HG03469 (cell line): ENCODE measurements at regions not wholly inside any gene's neighbourhood (a gene's known extent, or its start where the extent isn't known, plus 50 kb on each side); places are given as distances from the start of the nearest gene placed in this dataset.
"Not testable (repeated sequence)": the region's sequence is repeated elsewhere in the genome, so short reads cannot be mapped to it uniquely, and the experiment has no call there.

Experiments used
- ATAC-seq: cut with Tn5 transposase; IDR thresholded peaks from one replicate; pipeline ENCODE4 v1.9.1; 2021; ENCODE audit warnings: mild to moderate bottlenecking, moderate library complexity, moderate number of reproducible peaks; ENCODE audit not compliant: unreplicated experiment

DNA sequence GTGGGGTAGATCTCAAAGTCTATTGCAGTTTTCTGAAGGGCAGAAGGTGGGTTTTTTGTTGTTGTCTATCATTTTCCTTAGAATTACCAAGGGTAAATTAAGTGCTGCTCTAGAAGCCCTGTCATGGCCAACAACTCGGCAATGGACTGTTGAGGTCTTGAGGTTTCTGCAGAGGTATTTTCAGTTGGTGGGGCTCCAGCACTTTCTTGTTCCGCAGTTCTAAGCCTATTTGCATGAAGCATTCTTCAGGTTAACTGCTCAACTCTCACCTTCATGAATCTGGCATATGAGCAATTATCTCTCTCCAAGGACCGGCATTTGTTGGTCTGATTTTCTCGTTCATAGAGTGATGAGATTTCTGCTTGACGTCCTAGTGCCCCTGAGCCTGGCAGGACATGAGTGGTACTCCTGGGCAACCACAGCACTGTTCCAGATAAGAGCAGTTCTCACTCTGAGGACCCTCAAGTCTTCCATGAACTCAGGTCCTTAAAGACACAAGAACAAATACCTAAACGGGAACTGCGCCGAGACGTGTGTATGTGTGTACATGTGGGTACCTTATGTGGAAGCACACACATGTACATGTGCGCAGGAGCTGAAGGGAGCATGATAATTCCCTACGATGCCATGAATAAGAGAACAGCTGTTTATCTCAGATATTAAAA, 544.5 kb downstream of the CSNK1G3 start:
- peak; percentile 64 for ATAC-seq

DNA sequence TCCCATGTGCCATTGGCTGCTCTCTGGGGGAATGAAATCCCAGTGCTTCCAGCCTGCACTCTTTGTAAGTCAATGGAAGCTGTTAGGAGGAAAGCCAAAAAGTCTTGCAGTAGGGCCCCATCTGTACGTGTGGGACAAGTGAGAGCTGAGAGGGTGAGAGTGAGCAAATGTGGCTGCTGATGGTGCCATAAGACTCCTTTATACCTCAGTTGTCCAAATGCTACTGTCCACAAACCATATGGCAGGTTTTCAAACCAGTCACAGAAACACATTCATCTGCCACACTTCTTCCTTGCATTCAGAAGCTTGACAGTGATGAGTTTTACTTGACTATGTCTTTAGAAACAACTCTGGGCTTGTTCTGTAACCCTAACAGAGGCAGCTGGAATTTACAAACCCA, 543.8 kb downstream of the CSNK1G3 start:
- no peak for ATAC-seq

DNA sequence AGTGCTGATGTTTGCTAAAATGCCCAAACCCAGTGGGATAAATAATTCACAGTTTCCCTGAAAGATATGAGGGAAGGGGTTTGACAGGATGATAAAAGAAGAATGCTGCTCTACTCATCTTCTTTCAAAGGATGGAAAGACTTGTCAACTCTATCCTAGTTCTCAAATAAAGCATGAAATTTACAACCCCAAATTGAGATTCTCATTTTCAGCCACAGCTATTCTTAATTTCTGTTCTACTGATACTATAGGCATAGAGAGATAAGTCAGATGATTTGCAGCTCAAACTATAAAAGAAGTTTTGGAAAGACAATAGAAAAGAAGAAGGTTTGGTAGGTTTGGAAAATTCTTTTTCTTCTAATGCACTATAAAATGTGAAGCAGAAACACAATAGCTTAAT, 542.6 kb downstream of the CSNK1G3 start:
- no peak for ATAC-seq

DNA sequence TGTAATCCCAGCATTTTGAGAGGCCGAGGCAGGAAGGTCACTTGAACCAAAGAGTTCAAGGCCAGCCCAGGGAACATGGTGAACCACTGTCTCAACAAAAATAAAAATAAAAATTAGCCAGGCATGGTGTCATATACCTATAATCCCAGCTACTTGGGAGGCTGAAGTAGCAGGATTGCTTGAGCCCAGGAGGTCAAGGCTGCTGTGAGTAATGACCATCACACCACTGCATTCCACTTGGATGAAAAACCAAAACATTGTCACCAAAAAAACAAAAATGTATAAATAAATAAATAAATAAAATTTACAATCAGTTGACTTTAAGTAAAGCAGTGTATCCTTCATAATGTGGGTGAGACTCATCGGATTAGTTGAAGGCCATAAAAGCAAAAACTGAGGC, 541.4 kb downstream of the CSNK1G3 start:
- ATAC-seq, result no peak

DNA sequence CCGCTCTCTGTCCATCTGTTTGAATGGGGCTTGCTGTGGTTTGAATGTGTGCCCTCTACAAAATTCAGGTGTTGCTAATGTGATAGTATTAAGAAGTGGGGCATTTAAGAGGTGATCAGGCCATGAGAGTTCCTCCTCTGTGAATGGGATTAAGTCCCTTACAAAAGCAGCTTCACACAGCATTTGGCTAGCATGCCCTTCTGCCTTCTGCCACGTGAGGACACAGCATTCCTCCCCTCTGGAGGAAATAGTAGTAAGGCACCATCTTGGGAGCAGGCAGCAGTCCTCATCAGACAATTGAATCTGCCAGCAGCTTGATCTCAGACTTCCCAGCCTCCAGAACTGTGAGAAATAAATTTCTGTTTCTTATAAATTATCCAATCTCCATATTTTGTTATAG, 540.2 kb downstream of the CSNK1G3 start:
- no peak for ATAC-seq

DNA sequence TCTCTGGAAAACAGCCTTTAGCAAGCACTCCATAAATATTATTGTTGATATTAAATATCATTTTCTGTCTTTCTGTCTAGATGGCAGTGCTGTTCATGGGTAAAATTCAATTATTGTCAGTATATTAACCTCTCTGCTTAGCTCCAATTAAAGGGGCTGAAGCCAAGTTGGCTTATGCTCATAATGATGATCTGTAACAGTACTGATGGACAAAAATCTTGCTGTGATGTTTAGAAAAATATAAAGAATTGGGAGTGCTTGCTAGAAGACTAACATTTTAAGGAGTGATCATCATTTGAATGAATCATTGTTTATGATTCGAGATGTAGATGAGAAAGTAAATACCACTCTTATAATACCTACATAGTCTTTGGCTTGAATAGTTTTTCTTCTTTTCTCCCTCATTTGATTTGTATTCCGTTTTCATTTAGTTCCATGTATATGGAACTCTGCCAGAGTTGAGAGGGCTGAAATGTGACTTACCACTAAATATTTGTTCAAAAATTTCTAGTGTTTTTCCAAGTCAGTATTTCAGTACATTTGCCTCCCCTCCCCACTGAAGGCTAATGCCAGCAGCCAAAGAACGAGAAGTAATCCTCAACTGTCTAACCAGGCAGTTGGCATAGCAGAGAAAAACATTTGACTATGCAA, 538.3 kb downstream of the CSNK1G3 start:
- no peak for ATAC-seq

DNA sequence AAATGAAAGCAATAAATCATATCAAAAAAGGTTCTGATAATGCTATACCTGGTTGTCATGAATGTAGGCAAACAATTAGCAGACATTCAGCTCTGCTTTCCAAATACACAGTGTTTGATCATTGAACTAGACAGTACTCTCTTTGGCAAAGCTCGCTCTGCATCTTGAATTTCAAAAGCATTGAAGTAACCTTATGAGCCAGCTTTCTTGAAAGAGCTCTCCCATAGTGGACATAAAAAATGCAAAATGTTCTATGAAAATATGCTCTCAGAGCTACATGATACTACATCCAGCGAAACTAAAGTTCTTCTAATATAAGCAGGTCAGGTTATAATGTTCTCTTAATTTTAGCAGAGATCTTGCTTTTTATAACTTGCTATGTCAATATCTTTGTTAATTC, 533.4 kb downstream of the CSNK1G3 start:
- ATAC-seq, result no peak

DNA sequence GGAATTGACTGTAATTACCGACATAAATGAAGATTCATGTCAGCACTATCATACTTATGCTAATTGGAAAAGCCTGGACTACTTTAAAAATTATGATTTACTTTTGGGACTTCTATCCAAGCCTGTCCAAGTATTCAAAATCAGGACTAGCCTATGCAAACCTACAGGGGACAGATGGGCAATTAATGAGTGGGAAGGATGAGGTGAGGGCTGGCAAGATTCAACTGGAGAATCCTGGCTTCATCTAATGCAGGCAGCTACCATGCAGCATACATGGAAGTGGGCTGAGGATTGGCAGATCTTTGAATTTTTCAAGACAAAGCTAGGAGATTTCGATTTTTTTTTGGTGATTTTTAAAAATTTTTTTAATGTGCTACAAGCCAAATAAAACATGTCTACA, 532.6 kb downstream of the CSNK1G3 start:
- ATAC-seq, result no peak

DNA sequence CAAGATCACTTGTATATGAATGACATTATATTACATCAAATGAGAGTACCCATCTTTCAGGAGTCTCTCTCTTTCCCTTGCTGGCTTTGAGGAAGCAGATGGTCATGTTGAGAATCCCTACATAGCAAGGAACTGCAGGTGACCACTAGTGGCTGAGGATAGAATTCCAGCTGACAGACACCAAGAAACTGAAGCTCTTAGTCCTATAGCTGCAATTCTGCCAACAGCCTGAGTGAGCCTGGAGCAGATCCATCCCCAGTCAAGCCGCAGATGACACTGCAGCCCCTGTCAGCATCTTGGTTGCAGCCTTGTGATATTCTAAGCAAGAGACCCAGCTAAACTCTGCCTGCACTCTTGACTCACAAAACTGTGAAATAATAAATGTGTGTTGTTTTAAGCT, 531.5 kb downstream of the CSNK1G3 start:
- no peak for ATAC-seq

DNA sequence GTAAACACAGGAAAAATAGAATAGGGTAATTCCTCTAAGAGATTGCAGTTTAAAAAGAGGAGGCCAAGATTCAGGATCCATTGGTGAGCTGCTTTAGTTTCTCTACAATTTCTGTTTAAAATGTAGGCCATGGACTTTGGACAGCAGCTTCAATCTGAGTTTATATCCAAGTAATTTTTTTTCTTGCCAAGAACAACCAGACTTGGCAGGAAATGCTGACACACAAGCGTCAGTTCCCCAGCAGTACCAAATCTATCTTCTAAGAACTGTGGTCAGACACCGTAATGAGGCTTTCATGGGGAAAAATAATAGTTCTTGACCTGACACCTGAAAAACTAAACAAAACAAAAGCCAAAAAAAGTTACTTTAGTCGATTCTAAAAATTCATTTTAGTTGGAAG, 528.8 kb downstream of the CSNK1G3 start:
- ATAC-seq, result no peak

DNA sequence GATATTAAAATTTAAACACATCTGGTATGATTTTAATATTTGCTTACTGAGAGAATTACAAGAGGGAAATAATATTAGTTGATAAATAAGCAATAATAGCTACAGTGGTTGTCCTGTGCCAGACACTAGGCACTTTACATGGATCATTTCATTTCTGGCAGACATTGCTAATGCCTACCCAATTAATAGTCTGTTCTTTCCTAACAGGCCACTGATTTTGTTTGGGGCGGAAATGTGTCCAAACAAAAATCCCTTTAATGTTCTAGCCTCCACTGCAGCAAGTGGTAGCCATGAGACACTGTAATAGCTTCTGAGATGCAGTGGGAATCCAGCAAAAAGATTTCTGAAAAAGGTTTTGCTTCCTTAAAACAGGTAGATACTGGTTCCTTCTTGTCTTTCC, 527.4 kb downstream of the CSNK1G3 start:
- no peak for ATAC-seq

DNA sequence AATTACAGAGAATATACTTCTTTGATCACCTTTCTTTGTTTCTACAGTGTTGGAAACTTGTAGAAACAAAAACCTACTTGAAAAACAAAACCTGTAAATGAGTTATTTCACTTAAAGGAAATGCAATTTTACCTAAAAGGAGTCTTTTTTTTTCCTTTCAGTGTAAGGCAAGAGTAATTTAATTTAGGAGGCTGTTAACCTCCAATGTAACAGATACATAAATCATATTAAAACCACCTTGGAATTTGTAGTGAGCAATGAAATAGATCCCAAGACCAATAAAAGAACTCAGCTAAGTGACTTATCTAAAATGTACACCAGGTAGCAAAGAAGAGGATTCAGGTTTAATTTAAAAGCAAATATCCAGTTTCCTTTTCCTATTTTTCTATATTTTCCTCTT, 524.8 kb downstream of the CSNK1G3 start:
- no peak for ATAC-seq

DNA sequence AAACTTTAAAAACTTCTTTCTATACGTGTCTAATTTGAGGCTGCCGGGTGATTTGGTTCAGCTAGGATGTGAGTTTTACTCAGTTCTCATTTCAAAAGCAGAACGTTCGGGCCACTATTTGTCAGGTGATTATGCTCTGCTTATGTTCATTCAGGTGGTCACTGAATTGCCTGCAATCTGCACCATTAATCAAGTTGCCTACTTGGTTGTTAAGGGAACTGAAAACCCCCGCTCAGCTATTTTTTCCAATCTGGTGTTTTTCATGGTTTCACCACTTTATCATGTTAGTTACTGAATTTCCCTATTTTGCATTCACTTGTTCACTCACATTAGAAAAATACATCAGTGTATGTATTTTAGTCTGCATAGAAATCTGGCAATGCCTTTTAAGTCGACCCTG, 523.0 kb downstream of the CSNK1G3 start:
- ATAC-seq, result peak; percentile 98

DNA sequence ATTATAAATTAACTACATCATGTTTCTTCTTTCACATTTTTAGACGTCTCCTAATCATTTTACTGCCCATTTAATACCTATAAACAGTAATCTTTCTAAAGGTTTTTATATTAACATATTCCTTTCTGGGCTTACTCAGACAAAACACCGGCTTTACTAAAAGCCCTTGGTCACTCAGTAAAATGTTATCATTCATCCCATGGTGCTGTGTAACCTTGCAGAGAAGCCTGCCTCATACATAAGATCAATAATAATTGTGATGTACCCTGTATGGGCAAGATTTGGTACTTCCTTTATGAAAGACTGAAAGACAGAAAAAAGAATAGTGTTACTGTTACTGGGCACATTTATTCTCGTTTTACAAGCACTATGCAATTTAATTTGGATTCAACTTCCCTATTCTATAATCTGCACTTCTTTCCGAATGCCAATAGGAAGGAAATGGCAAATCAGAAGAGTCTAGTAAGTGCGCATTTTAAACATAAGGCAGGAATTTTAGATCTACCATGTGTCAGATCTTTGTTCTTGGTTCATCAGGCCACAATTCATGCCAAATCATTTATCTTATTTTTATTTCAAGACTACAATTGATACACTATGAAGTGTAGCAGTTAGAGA, 522.2 kb downstream of the CSNK1G3 start:
- no peak for ATAC-seq

DNA sequence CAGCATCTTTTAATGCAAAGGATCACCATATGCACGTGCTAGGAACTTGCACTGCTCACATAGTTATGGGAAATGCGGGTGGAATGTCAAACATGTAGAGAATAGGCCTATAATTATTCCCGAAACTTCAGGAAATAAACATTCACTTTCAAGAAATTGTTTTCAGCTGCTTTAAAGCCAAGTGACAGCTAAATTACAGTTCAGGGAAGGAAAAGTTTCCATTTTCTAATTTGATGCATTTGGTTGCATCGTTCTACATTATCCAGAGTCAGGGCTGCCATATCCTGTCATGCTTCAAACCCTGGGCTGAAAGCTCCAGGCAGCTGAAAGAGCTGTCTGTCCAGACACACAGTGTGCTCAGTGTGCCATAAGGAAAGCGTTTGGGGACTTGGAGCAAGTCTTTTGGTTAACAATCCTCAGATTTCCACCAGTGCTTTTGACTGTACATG, 518.1 kb downstream of the CSNK1G3 start:
- ATAC-seq, result no peak

DNA sequence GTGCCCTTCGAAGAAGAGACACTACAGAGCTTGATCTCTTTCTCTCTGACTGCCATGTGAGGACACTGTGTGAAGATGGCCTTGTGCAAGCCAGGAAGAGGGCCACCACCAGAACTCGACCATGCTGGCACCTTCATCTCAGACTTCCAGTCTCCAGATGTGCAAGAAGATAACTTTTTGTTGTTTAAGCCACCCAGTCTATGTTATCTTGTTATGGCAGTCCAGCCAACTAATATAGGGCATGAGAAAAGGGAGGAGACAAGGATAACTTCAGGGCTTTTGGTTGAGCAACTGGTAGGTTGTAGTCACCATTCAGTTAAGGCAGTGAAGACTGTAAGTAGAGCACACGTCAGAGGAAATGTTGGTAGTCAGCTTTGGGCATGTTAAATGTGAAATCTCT, 515.5 kb downstream of the CSNK1G3 start:
- ATAC-seq, result no peak

DNA sequence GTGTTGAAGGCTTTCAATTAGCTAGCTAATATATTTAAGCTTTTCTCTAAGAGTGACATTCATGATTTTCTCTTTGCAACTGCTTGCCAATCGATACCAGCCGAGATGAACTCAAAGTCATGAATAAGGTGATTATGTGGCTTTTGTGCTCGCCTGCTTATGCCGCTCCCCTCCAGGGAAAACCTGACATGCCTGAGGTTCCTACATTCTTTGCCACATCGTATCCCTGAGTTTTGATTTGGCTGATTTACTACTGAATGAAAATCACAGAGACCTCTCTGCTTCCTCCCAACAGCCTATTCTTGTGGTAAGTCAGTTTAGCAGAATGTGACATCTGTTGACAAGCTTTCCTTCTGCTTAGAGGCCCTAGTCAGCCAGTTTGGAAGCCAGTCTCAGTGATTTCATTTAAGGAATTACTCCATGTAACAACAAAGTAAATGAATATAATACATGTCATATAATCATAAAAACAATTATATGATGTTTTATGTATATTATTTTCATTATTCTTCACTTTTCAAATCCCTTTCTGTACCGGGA, 513.4 kb downstream of the CSNK1G3 start:
- ATAC-seq, result no peak

DNA sequence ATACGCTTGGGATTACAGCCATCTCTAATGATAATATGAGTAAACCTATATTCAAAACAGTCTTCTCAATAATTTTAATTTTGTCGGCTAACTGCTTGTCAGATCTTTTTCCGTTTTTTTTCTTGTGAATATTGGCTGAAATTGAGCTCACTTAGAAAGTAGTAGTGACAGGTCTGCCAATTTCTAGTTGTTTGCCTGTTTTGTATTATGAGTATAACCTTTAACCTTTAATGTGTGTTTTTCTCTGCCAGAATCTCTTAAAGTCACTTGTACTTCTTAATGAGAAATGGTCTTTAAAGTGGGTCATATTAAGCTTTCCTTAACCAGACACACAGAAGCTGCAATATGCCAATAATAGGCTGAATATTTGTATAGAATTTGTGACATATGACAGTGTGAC, 511.0 kb downstream of the CSNK1G3 start:
- ATAC-seq, result no peak

DNA sequence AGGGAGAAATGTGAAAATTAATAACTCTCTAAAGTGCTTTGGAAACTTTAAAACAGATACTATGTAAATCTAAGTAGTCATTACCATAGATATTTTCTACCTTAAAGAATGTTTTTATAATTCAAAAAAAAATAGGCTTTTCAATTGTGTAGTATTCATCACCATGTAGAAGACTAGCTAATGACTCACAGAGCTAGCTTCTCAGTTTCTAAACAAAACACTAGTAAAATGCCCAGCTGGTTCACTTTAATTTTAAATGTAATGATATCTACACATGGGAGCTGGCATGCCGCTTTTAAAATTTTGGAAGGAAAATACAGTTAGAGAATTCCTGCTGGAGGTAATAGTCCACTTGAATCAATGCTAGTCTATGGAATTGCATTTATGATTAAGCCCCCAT, 509.8 kb downstream of the CSNK1G3 start:
- no peak for ATAC-seq

DNA sequence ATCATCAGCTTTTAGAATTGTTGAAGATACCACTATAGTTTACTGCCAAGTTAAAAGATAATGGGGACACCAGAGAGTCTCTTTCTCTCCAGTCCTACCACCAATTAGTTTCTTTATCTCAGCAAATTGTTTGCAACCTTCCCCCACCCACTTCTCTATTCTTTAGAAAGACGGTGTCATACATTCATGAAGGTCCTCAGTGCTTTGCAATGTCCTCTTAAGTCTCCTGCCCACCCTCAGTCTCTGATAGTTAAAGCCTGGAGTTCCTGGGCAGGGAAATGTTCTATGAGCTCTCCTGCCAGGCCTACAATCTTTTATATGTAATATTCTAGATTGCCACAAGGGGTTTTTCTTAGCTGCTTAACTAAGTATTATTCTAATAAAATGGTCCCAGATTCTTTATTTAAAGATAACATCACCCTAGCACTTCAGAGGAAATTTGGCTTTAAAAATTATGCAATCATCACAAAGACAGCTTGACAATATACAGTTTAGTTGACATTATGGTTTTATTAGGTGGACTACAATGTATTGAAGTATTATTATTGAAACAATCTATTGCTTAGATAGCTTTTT, 509.2 kb downstream of the CSNK1G3 start:
- no peak for ATAC-seq

DNA sequence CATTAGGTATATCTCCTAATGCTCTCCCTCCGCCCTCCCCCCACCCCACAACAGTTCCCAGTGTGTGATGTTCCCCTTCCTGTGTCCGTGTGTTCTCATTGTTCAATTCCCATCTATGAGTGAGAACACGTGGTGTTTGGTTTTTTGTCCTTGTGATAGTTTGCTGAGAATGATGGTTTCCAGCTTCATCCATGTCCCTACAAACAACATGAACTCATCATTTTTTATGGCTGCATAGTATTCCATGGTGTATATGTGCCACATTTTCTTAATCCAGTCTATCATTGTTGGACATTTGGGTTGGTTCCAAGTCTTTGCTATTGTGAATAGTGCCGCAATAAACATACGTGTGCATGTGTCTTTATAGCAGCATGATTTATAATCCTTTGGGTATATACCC, 505.3 kb downstream of the CSNK1G3 start:
- ATAC-seq, result not testable (repeated sequence)
